ENCODE measurements at regions not wholly inside any gene's neighbourhood (a gene's known extent, or its start where the extent isn't known, plus 50 kb on each side); places are given as distances from the start of the nearest gene placed in this dataset.
A peak's percentile ranks its signal among the peaks of the same experiment; 100 is the strongest.

DNA sequence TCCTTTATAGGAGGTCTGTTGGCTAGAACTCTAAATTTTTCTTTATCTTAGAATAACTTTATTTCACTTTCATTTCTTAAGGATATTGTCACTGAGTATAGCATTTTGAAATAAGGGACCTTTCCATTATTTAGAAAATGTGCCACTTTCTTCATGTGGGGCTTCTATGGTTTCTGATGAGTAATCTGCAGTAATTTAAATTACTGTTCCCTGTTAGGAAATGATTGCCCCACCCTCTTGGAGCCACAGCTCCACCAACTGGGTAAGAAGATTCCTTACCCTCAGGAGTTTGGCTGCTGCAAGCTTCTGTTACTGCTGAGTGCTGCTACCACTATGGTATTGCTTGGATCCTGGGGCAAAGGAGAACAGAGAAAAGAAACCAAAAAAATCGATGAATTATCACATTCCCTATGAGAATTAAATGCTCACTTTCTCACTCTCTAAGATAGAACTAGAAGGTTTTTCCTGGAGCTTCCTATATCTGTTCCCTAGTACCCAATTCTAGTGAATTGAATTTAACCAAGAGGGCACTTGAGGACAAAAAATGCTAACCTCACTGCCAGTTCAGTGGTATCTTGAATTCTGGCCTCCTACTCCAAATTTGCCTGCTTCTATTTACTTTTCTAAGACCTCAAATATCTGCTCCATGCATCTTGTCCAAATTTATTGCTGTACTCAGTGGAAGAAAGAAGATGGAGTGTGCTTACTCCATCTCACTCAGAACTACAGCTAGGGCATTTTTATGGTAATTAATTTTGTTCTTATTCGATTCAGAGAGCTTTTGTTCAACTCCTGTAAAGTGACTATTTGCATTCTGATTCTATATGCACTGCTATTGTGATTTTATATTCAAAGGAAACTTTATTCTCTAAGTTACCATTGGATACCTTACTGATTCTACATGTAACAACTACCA lies 2111.3 kb downstream of the MAT2B start:
- TF ChIP-seq, protein P1, sequence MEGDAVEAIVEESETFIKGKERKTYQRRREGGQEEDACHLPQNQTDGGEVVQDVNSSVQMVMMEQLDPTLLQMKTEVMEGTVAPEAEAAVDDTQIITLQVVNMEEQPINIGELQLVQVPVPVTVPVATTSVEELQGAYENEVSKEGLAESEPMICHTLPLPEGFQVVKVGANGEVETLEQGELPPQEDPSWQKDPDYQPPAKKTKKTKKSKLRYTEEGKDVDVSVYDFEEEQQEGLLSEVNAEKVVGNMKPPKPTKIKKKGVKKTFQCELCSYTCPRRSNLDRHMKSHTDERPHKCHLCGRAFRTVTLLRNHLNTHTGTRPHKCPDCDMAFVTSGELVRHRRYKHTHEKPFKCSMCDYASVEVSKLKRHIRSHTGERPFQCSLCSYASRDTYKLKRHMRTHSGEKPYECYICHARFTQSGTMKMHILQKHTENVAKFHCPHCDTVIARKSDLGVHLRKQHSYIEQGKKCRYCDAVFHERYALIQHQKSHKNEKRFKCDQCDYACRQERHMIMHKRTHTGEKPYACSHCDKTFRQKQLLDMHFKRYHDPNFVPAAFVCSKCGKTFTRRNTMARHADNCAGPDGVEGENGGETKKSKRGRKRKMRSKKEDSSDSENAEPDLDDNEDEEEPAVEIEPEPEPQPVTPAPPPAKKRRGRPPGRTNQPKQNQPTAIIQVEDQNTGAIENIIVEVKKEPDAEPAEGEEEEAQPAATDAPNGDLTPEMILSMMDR (IDR thresholded peaks at IDR 0.05; ENCODE audit: low read depth, low read length, missing control alignments), result peak; percentile 51
- DNase-seq (ENCODE audit: low read depth), result peak; percentile 55

DNA sequence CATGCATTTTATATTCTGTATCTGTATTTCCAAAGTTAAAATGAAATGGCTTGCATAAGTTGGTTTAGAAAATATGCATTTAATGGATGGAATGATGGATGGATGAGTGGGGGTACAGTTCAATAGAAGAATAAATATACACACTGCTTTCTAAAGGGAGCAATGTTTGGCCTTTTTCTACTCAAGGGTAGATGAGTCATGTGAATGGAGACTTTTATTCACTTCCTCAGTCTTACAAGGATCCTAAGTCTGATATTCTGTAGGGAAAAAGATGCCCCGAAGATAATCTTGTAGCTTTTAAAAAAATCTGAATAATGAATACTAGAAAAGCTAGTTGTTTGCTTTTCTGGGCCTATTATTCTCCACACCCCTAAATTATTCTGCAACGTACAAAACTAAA lies 2112.1 kb downstream of the MAT2B start:
- no peak overlapping the region for H3K4me3 ChIP-seq (ENCODE audit: low read depth, low read length)
- DNase-seq (ENCODE audit: low read depth), result no peak
- TF ChIP-seq, protein P1 (IDR thresholded peaks at IDR 0.05; ENCODE audit: low read depth, low read length, missing control alignments), result no peak
- in situ Hi-C loops (cut with HindIII; ENCODE audit: low sequenced_read_pairs), result no loop called here

More for the DNA sequence above, 2111.3 kb downstream of the MAT2B start:
- no peak overlapping the region for H3K4me3 ChIP-seq (ENCODE audit: low read depth, low read length)
- in situ Hi-C loops (cut with HindIII; ENCODE audit: low sequenced_read_pairs), result no loop called here

DNA sequence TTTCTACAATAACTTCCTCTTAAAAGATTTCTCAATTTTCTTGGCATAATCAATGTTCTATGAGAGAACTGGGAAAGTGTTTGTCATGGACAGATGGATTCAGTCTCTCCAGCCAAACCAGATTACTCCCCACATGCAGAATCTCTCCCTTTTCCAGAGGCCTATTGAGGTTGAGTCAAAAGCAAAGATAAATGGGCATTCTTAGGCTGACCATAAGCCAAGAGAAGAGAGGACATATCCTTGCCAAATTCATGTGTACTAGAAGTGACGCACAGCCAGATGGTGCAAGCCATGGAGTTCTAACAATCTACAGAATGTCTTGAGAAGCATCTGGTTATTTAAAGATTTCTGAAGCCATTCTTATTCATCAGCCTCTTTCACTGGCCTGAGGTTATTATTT lies 2115.0 kb downstream of the MAT2B start:
- DNase-seq (ENCODE audit: low read depth), result peak; percentile 78
- TF ChIP-seq, protein P1 (IDR thresholded peaks at IDR 0.05; ENCODE audit: low read depth, low read length, missing control alignments), result no peak
- in situ Hi-C loops (cut with HindIII; ENCODE audit: low sequenced_read_pairs), result no loop called here
- no peak overlapping the region for H3K4me3 ChIP-seq (ENCODE audit: low read depth, low read length)

DNA sequence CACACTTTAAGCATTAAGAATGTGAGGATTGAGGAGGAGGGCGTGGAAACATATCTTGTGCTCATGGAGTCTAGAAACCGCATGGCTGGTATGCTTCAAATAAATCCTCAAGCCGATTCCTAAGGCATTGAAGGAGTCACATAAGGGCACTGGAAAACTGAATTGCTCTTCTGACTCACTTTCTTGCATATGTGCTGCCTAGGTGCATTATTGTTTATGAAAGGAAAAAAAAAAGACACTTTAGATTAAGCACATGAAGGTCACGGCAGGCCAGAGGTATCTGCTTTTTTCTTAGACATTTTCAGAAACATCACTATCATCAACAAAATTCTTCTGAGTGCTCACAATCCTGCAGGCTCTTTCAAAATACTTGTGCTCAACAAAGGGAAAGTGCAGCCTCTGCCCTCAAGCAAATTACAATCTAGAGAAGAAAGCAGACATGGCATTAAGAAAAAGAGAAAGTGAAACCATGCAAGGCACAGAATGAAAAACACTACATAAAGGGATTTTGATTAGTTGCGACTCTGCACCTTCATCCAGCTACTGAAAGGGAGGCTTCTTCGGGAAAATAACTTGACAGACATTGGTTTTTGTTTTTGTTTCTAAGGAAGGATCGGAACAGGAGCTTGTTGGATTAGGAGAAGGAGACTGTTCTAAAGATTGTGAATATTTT lies 2117.6 kb downstream of the MAT2B start:
- in situ Hi-C loops (cut with HindIII; ENCODE audit: low sequenced_read_pairs), result no loop called here
- TF ChIP-seq, protein P1 (IDR thresholded peaks at IDR 0.05; ENCODE audit: low read depth, low read length, missing control alignments), result no peak
- DNase-seq (ENCODE audit: low read depth), result no peak
- no peak overlapping the region for H3K4me3 ChIP-seq (ENCODE audit: low read depth, low read length)

DNA sequence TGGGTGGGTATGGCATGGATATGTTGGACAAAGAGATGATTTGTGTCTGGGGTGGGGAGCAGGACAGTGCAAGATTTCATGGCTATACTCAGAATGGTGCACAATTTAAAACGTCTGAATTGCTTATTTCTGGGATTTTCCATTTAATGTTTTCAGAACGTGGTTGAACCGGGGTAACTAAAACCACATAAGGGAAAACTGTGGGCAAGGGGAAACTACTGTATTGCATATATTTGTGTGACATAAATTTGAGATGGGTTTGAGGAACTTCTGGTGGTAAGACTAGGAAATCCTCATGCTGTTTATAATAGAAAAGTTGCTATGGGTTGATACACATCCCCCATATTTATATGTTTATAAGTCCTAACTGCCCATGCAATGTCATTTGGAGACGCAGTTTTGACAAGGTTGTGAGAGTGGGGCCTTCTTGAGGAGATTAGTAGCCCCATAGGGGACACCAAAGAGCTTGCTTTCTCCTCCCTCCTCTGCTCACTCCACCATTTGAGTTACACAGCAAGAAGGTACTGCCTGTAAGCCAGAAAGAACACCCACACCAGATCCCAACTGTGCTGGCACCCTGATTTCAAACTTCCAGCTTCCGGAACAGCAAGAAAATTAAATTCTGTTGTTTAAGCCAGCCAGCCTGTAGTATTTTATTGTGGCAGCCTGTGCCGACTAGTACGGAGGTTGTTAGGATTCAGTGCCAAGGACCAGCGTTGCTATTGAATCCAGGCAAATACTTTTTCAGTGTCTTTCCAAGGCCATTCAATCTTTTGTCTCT lies 2118.9 kb downstream of the MAT2B start:
- TF ChIP-seq, protein P1 (IDR thresholded peaks at IDR 0.05; ENCODE audit: low read depth, low read length, missing control alignments), result no peak
- in situ Hi-C loops (cut with HindIII; ENCODE audit: low sequenced_read_pairs), result no loop called here
- H3K4me3 ChIP-seq (ENCODE audit: low read depth, low read length), result no peak overlapping the region
- no peak for DNase-seq (ENCODE audit: low read depth)

DNA sequence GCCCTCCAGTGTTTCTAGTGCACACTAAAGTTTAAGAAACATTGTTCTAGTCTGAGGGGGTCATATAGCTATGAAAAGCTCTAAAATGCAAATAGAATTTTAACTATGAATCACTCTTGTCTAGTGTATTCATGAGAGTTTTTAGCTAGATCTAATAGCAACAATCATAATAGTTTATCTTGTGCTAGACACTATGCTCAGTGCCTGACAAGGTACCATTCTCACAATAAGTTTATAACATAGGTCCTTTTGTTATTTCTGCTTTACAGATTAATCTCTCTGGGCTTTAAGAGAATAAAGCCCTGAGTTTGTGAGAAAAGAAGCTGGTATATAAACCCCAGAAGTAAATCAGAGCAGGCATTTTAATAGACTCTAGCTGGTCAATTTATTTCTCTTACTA lies 2120.7 kb downstream of the MAT2B start:
- H3K4me3 ChIP-seq (ENCODE audit: low read depth, low read length), result no peak overlapping the region
- in situ Hi-C loops (cut with HindIII; ENCODE audit: low sequenced_read_pairs), result no loop called here
- TF ChIP-seq, protein P1 (IDR thresholded peaks at IDR 0.05; ENCODE audit: low read depth, low read length, missing control alignments), result no peak
- DNase-seq (ENCODE audit: low read depth), result no peak

Measured in astrocyte of the cerebellum (primary cell).